Skin epidermis (tissue), 12 donors: ENCODE measurements at regions not wholly inside any gene's neighbourhood (a gene's known extent, or its start where the extent isn't known, plus 50 kb on each side); places are given as distances from the start of the nearest gene placed in this dataset.

Experiments
- H3K27ac ChIP-seq, 21 experiments: fragments of 200-600 bp; sonication (generic) in 11 of 21; one replicate each; pipeline ENCODE4 v1.5.0; 2020; ENCODE audit warnings: mild to moderate bottlenecking in 3 of 21, inconsistent platforms in 2 of 21, moderate library complexity in 2 of 21
- H3K4me3 ChIP-seq, 7 experiments: fragments of 200-600 bp; sonication (generic) in 2 of 7; one replicate each; pipeline ENCODE4 v1.5.0; 2020; ENCODE audit warnings: inconsistent platforms in 2 of 7, mild to moderate bottlenecking in 2 of 7, moderate library complexity in 1 of 7

GRCh38 chr4:24637173-24637572 is 52.8 kb upstream of the DHX15 start:
- H3K4me3 ChIP-seq = no peak overlapping the region
- H3K27ac ChIP-seq = no peak overlapping the region

GRCh38 chr4:24638396-24638875 is 54.1 kb upstream of the DHX15 start:
- Histone ChIP-seq H3K27ac (no peak overlapping the region), H3K4me3 (no peak overlapping the region)

GRCh38 chr4:24639714-24640113 is 55.4 kb upstream of the DHX15 start:
- Histone ChIP-seq H3K4me3 (no peak overlapping the region), H3K27ac (no peak overlapping the region)

GRCh38 chr4:24640366-24640765 is 56.0 kb upstream of the DHX15 start:
- H3K4me3 ChIP-seq = no peak overlapping the region
- no peak overlapping the region for H3K27ac ChIP-seq

- Histone ChIP-seq H3K4me3 (no peak overlapping the region), H3K27ac (no peak overlapping the region)
Measured at GRCh38 chr4:24642981-24643547, 58.7 kb upstream of the DHX15 start.

- no peak overlapping the region for H3K4me3 ChIP-seq
- no peak overlapping the region for H3K27ac ChIP-seq
Measured at GRCh38 chr4:24643774-24644520, 59.6 kb upstream of the DHX15 start.

GRCh38 chr4:24644983-24645764 is 60.8 kb upstream of the DHX15 start:
- H3K4me3 ChIP-seq = no peak overlapping the region

GRCh38 chr4:24645765-24646550 is 61.6 kb upstream of the DHX15 start:
- Histone ChIP-seq H3K4me3 (no peak overlapping the region), H3K27ac (no peak overlapping the region)

More at GRCh38 chr4:24644983-24645764, 60.8 kb upstream of the DHX15 start:
- peak overlapping the region in 2 of 21 experiments; percentile 7 to 24 for H3K27ac ChIP-seq

- H3K4me3 ChIP-seq = no peak overlapping the region
- no peak overlapping the region for H3K27ac ChIP-seq
Measured at GRCh38 chr4:24646798-24647460, 62.6 kb upstream of the DHX15 start.

GRCh38 chr4:24650849-24651640 is 66.7 kb upstream of the DHX15 start:
- Histone ChIP-seq H3K4me3 (no peak overlapping the region), H3K27ac (no peak overlapping the region)

- no peak overlapping the region for H3K4me3 ChIP-seq
- no peak overlapping the region for H3K27ac ChIP-seq
Measured at GRCh38 chr4:24655326-24655725, 71.0 kb upstream of the DHX15 start.

- Histone ChIP-seq H3K27ac (no peak overlapping the region), H3K4me3 (no peak overlapping the region)
Measured at GRCh38 chr4:24655971-24656370, 71.6 kb upstream of the DHX15 start.

- H3K4me3 ChIP-seq = no peak overlapping the region
- no peak overlapping the region for H3K27ac ChIP-seq
Measured at GRCh38 chr4:24656906-24657305, 72.6 kb upstream of the DHX15 start.

- no peak overlapping the region for H3K4me3 ChIP-seq
- H3K27ac ChIP-seq = no peak overlapping the region
Measured at GRCh38 chr4:24657768-24658617, 73.6 kb upstream of the DHX15 start.

- H3K4me3 ChIP-seq = no peak overlapping the region
- peak overlapping the region in 2 of 21 experiments; percentile 3 to 11 for H3K27ac ChIP-seq
Measured at GRCh38 chr4:24659241-24659961, 75.0 kb upstream of the DHX15 start.

- no peak overlapping the region for H3K27ac ChIP-seq
Measured at GRCh38 chr4:24662056-24662455, 77.7 kb upstream of the DHX15 start.

GRCh38 chr4:24662542-24662941 is 78.2 kb upstream of the DHX15 start:
- H3K27ac ChIP-seq = no peak overlapping the region
- H3K4me3 ChIP-seq = no peak overlapping the region

More at GRCh38 chr4:24662056-24662455, 77.7 kb upstream of the DHX15 start:
- no peak overlapping the region for H3K4me3 ChIP-seq
